ENCODE measurements at regions not wholly inside any gene's neighbourhood (a gene's known extent, or its start where the extent isn't known, plus 50 kb on each side); places are given as distances from the start of the nearest gene placed in this dataset.

DNA sequence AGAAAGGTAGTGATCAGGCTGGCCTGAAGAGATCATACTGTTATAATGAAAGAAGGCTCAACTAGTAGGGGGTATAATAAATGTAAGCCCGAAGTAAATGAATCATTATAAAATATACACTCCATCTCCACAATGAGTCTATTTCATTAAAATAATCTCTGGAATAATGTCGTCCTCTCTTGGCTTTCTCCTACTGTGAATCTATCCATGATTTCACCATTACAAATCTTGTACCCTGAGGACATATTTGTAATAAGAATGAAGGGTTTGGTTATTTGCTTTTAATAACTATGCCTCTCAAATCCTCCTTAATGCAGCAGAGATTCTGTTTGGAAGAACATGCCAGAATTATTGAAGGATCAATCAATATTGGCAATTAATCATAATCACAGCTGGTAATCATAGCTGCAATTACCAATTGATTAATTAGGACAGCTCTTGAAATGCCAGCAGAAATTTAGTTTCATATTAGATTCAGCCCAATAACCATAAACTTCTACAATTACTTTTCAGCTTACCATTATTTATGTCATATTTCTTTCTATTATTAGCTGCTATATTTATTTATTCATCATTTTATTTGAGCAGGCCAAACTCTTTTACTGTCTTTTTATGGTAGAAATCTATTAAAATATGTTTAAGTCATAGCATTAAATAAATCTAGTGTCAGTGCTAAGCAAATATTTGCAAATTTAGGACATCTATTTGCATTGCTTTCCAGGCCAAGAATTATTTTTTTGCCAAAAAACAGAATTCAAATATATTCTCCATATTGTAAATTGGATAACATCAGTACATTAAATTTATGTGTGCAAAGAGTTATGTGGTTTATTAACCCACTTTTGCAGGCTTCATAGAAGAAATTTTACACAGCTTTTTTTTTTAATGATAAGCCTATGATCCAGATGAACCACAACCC is 588.4 kb upstream of the LRRC4C start:
- no peak for DNase-seq (ENCODE audit: low spot score)

DNA sequence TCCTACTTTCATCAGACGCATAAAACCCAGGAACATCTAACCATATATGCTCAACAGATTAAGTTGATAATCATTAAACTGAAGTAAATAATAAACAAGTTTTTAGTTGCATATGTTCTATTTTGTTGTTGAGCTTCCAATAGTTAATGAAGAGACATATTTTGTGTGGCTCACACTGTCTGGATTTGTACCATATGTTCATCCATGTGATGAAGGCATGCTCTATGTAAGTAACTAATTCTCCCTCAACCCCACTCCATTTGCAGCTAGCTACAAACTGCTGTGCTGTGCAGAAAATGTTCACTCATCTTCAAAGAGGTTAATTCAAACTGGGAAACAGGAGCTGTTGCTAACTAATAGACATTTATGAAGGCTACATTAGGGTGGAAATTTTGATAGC is 589.7 kb upstream of the LRRC4C start:
- no peak for DNase-seq (ENCODE audit: low spot score)

DNA sequence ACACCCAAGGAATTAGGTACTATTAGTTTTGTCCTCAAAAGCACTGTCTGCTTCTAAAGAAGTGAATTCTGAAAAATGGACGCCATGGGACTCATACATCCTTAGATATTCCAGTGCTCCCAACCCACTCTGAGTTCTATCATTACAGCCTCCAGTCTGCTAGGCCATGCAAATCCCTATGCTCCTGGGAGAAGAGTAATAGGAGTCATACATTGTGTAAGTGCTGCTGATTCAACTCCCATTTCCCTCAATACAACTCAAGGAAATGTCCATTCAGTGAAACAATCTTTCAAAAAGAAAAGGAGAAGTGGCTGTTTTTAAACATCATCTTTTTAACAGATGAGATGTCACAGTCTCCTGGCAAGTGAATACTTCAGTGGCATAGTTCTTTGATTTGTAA is 590.2 kb upstream of the LRRC4C start:
- DNase-seq (ENCODE audit: low spot score) = no peak

DNA sequence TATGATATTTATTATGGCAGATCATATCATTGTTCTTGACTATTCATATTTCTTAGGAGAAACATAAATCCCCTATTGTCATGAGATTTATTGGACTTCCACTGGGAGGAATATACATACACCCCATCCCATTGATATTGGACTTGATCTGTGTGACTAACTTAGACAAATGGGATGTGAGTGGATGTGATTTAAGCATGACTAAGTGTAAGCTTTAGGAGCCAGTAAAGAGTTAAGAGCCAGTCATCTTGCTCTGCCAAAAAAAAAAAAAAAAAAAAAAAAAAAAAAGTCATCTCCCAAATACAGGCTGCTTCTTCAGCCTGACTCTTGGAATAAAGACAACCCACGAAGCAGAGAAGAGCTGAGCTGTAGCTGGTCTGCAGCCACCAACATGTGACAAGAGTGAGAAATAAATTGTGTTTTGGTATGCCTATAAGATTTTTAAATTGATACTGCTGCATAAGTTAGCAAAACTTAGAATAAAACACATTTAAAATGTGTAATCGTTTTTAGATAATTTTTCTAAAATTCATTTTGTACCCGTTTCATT is 595.0 kb upstream of the LRRC4C start:
- no peak for DNase-seq (ENCODE audit: low spot score)

DNA sequence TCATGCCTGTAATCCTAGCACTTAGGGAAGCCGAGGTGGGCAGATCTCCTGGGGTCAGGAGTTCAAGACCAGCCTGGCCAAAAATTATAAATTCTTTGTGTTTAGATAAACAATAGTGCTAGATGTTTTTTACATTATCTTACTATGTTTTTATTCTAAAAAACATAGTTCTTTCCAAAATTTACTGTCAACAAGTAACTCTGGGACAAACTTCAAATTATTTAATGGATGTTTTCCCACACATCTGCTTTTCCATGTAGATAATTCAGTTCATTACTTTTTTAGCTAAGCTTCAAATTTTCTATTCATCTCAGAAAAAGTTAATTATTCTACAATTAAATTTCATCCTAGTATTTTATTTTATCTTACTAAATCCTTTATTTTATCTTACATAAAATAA is 596.2 kb upstream of the LRRC4C start:
- DNase-seq (ENCODE audit: low spot score) = no peak

DNA sequence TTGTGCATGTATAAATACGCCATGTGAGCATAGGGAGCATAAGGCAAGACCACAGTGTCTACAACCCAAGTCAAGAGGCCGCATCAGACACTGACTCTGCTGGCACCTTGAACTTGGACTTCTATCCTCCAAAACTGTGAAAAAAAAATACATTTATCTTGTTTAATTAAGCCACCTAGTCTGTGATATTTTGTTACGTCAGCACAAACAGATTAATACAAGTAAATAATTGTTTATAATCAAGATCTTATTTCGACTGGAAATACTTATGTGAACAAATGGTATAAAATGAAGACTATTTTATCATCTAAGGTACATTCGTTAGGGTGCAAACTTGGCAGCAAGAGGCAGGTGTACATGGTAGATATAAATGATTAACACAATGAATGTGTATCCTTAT is 599.3 kb upstream of the LRRC4C start:
- DNase-seq (ENCODE audit: low spot score) = no peak

DNA sequence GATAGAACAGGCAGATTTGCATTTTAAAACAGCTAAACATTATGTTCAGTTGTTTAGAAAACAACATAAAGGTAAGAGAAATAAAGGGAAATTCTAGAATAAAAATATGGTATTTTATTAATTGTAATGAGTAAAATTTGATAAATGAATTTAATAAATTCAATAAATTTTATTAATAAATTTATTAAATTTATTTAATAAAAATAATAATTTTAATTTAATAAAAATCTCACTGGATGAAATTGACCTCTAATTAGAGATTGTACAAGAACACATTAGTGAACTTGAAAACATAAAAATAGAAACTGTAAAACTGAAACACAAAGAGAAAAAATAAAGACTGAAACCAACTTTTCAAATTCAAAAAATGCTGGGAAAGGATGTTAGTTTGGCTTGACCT is 605.7 kb upstream of the LRRC4C start:
- no peak for DNase-seq (ENCODE audit: low spot score)

DNA sequence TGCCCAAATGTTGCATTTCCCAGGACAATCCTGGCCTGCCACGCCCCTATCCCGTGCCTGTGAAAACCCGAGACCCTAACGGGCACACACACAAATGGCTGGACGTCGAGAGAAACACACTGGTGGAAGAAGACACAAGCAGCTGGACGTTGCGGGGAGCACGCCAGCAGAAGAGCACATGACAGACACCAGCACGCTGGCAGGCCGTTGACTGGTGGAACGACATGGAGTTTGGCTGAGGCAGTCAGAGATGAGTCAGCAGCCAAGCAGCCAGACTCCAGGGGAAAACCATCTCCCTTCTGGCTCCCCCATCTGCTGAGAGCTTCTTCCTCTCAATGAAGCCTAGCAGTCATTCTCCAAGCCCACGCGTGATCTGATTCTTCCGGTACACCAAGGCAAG is 606.7 kb upstream of the LRRC4C start:
- DNase-seq (ENCODE audit: low spot score) = peak; percentile 10

DNA sequence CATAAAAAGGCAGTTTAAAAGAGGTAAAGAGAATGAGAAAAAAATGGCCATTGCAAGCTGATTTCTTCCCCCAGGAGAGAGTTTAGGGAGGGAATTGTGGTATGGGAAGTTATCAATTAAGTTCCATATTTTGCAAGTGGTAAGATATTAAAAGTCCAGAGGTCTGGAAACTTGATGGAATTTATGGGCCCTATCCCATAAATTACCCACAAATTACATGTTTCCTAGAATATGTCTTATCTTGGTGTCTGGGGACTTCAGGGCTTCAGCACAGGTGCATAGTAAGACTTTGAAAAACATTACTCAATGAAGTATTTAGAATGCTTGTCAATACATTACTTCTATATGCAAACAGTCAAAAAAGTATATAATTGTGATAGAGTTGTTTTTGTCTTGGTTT is 614.9 kb upstream of the LRRC4C start:
- DNase-seq (ENCODE audit: low spot score) = no peak

DNA sequence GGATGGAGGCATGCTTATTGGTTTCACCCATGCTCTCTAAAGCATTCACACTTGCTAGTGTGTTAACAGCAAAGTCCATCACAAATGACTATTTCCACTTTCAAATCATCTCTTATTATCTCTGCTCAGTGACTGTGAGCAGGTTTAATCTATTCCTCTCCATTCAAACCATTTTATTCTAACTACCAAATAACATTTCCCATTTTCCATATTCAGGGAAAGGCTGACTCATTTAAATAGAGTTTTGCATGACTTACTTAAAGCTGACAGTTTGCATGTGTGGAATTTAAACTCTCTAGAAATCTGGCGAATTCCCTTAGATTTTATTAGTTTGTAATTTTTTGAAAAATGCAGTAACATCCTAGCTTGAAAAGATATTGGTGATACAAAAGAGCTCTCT is 615.7 kb upstream of the LRRC4C start:
- DNase-seq (ENCODE audit: low spot score) = no peak

DNA sequence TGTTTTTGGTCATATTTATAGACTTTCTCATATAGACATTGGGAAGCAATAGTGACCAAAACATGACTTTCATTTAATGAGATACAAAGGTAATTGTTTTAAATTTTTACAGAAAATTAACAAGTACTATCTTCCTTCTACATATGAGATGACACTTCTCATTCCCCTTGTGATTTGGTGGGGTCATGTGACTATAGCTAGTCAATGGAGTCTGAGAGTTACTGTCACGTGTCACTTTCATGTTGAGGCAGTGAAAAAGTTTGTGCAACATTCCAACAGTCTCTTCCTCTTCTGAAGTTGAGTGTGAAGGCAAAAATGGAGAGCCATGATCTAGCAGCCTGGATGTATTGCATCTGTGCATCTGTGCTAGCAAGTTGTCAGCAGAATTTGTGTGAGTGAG is 618.3 kb upstream of the LRRC4C start:
- no peak for DNase-seq (ENCODE audit: low spot score)

DNA sequence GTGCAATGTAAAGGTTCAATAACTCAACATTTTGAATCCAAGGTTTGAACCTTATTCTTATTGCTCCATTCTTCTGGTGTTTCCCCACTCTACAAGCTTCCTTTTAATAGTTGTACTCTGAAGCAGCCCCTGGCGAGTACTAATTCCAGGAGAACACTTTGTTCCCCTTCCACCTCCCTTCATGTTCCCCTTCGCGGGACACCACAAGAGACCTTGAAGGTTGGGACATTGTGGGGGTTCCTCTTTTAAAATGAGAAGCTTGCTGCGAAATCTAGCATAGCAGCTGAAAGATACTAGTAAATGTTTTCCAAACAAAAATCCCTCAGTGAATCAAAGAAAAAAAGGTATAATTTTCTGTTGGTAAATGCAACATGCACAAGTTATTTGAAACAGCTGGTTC is 626.3 kb upstream of the LRRC4C start:
- DNase-seq (ENCODE audit: low spot score) = no peak

DNA sequence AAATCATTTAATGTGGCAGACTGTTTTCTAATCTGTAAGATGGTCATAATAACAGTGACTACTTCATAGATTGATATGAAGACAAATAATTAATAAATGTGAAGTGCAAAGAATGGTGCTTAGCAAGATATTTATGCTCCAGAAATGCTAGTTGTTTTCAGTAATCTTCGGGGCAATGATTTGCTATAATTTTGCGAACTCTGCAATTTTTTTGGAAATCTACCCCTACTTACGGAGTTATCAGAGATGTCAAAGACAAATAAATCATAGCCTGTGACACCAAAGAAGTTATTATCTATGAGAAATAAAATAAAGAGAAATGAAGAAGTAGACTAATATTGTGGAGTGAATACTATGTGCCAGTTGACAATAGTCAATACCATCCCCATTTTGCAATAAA is 634.1 kb upstream of the LRRC4C start:
- no peak for DNase-seq (ENCODE audit: low spot score)

DNA sequence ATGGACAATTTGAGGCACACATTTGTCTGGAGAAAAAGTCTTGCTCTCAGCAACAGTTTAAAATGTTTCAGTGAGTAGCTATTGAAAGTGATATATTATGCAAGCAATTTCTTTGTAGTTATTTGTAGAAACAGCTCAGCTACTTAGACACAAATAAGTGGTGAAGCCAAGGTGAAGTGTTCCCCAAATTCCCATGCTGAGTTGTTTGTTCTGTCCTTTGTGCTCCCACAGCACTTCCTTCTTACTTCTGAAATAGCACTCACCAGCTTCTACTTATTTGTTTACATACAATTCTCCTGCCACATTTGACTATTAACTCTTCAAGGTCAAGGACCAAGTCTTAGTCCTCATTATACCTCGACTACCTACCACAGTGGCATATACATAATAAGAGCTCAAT is 638.6 kb upstream of the LRRC4C start:
- no peak for DNase-seq (ENCODE audit: low spot score)

DNA sequence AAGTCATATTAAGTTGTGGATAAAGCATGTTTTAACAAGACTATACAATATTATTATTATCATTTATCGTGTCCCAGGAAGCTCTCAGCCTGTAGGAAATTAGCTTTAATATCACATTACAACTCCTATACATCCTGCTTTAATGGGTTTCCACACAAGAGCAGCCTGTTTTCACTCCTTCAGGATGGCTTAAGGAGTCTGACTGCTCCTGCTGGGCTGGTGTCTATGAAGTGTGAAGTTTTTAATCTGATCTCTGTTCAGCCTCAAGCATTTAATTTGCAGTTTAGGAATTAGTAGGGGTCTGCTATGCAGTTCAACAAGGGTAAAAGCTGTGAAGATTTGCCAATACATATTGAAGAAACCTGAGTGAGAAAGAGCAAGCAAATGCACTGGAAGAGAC is 653.4 kb upstream of the LRRC4C start:
- no peak for DNase-seq (ENCODE audit: low spot score)

DNA sequence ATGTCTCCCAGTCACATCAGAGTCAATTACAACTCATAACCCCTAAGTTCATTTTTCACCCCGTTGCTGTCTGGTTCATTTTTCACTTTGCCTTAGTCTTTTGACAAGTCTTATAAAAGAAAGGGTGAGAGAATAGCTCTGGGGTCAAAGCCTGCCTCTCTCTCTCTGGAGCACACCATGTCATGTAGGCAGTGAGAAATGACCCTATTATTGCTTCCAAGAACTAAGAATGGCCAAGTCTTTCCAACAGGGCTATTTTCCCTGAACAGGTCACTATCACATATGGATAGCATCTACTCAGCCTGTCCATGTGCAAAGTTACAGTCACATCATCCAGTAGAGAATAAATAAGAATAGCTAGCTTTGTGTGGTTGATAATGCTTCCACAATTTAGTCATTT is 655.5 kb upstream of the LRRC4C start:
- DNase-seq (ENCODE audit: low spot score) = no peak

DNA sequence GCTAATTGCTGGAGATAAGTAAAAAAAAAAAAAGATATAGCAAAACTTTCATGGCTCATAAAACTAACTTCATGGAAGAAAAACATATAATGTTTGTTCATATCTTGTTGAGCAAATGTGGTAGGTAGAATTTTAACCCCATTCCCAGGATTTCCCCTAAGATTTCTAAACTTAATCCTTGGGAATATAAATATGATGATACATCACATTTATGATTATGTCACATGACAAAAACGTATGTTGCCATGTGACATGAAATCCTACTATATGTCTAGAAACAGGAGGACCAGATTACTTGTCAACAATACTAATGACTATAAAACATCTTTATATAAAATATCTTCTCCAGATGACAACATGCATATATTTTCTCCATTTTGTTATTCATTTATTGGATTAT is 679.0 kb upstream of the LRRC4C start:
- DNase-seq (ENCODE audit: low spot score) = no peak

DNA sequence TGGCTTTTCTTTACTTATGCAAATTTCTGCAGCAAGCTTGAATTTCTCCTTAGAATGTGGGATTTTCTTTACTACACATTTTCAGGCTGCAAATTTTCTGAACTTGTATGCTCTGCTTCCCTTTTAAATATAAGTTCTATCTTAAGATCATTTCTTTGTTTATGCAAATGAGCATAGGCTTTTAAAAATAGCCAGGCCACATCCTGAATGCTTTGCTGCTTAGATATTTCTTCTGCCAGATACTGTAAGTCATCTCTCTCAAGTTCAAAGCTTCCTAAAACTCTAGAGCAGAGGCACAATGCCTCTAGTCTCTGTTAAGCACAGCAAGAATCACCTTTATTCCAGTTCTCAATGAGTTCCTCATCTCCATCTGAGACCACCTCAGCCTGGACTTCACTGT is 685.9 kb upstream of the LRRC4C start:
- DNase-seq (ENCODE audit: low spot score) = no peak

DNA sequence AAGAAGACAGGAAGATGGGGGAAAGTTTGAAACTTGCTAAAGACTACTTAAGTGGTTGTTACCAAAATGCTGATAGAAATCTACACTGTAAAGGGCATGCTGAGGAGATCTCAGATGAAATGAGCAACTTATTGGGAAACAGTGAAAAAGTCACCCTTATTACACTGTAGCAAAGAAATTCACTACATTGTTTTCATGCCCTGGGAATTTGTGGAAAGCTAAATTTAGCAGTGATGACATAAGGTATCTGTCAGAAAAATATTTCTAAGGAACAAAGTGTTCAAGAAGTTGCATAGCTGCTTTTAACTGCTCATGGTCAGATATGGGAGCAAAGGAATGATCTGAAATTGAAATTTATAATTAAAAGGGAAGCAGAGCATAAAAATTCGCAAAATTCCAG is 702.4 kb upstream of the LRRC4C start:
- no peak for DNase-seq (ENCODE audit: low spot score)

DNA sequence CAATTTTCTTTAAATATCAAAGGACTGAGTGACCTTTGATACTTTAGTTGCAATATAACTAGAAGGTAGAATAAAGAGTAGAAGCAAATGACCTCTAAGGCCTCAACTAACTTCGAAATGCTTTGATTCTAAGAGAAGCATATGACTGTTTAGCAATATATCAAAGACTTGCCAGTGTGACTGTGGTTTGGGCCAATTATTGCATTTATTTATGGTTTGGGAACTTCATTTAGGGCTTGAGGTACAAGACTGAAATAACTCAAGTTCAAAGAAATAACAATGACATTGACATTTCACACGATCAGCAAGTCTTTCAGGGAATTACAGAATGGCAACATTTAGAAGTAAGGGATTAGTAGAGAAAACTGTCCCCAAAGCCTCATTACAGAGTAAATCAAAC is 709.7 kb upstream of the LRRC4C start:
- DNase-seq (ENCODE audit: low spot score) = no peak

DNA sequence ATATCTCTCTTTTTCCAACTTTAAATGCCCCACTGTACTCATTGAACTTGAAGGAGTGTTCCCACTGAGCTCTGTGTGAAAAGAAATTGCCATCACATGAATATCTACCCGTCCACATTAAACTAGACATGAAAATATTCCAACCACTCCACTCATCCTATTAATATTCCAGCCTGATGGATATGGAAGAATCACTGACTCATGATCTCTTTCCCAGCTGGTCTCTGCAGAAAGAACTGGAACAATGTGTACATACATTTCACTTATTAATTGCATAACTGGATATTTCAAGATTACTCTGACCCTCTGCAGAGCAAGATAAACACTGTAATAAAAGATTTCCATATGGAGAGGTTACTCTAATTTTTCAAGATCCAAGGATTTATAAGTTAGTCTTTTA is 711.1 kb upstream of the LRRC4C start:
- DNase-seq (ENCODE audit: low spot score) = no peak

DNA sequence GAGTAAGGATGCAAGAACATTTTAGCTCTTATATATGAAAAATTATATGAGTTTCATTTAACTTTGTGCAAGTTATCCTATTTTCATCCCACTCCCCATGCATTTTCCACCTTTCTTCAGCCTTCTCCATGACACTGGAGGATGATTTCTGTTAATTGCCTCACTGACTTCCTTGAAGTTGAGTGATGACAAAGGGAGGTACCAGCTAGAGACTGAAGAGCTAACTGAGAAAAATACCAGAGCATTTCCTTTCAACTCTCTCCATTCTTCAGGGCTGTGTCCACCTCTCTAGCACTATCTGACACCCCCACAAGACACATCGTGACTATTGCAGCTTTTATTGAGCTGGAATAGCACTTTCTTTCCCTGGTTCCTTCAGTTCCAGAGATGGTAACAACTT is 711.6 kb upstream of the LRRC4C start:
- DNase-seq (ENCODE audit: low spot score) = no peak

DNA sequence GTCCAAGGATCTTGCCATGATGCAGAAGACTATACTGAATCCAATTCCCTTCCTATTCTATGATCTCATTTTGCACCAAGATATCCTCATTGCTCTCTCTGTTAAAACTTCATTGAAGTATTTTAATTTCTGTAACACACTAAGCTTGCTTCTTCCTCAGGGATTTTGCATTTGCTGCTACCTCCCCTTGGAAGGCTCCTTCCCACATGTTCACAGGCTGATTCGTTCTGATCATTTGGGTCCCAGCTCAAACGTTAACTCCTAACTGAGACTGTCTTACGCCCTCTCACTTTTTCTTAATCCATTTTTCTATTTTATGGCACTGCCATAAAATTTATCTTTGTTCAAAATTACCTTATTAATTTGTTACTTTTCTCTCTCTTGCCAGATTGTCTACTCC is 713.0 kb upstream of the LRRC4C start:
- DNase-seq (ENCODE audit: low spot score) = no peak

DNA sequence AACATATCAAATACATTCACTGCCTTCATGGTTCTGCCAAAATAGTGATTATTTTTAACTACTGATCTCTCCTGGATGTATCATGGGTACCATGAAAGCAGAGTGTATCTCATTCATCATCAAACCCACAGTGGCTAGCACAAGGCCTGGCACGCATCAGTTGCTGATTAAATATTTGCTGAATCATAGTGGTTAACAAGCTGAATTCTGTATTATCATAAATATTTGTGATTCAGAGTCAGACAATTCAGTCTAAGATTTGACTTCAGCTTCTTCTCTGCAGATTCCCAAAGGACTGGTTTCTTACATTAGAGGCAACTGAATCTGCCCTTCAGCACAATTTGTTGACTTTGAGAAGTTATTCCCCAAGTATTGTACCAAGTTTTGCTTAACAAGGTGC is 715.8 kb upstream of the LRRC4C start:
- DNase-seq (ENCODE audit: low spot score) = no peak
